Right hindlimb (tissue), 1 donor: ENCODE measurements at regions not wholly inside any gene's neighbourhood (a gene's known extent, or its start where the extent isn't known, plus 50 kb on each side); places are given as distances from the start of the nearest gene placed in this dataset.
A peak's percentile ranks its signal among the peaks of the same experiment; 100 is the strongest.

ENCODE experiments used
- DNase-seq: peaks from one replicate; pipeline ENCODE4 v3.0.0-alpha.2; 2018

DNA sequence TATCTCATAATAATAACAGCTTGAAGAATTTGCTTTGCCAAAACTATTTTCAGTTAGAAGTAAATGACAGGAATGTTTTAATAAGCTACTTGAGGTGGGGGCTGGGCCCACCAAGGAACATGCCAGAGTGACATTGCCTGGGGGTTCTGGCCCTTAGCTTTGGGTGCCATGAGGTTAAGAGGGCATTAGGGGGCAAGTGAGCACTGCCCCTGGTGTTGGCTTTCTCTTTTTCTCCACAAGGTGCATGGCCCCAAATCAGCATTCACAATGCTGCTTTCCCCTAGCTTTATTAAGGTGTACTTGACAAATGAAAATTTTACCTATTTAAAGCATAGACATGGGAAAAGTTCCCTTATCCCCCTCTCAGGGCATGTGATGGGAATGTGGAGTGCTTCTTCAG lies 305.4 kb downstream of the TENT4A start:
- DNase-seq, result no peak

DNA sequence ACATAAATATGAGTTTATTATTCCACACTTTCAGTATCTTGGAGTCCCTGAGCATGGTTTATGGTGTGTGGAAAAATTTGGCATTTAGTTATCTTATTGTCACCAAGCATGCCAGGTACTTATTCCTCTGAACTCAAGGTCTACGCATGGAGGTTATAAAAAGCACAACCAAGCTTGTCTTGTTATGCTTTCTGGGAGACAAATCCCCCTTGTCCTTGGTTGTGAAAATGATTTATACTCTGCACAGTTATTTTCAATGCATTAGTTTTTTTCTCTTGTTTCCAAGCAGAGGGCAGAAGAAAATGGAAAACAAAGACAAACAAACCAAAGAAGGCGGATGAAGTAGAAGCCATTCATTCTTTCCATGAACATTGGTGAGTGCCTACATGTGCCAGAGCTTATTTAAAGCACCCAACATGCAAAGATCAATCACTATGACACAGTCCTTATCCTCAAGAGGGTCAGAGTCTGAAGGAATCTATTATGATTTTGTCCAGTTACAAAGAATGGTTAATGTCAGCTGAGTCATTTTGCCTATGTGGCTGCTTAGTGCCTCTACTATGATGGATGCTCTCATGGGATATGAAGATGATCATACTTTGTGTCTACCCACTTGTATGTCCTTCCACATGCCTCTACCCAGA lies 323.1 kb downstream of the TENT4A start:
- no peak for DNase-seq

DNA sequence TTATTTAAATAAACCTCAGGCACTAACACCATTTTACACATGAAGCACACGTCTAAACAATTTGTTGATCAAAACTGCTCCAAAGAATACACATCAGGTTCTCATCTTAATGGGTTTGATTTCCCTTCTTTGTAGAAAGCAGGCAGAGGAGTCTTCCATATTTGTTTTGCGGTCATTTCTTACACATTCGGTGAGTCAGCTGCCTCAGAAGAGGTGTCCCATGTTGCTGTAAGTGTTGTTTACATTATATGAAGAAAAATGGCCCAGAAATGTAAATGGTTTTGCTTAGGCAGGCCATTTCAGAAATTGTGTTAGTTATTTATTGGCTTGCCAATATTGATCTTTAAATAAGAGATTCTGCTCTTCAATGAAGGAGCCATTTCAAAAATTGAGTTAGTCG lies 325.8 kb downstream of the TENT4A start:
- DNase-seq, result no peak

DNA sequence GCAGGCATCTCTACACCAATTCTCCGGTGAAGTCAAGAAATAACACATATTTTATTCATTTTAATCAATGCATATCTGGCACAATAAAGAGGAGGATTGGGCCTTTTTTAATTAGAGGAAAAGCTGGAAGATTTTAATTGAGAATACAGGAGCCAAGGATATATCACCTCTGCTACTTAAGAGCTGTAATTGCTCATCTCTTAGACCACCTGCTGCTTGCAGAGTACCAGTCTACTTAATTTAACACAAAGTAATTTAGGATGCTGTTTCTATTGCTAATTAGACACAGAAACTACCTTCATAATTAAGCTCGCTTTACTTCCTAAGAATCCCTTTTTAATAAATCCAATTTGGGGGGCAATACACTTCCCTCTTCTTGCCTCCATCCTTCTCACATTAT lies 326.9 kb downstream of the TENT4A start:
- no peak for DNase-seq

DNA sequence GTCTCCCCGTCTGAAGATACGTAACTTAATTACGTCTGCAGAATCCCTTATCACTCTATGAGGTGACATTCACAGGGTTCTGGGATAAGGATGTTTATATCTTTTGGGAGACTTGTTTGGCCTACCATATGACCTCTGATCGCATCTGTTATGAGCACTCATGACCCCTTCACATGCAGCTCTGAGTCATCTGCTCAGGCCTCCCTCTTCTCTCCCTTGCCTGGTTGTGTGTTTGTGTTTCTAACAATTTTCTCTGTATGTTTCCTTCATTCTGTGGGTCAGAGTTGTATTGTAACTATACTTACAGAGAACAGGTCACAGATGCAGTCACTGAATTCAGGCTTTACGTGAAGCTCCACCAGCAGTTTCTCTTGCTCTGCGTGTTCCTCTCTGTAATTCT lies 330.6 kb downstream of the TENT4A start:
- DNase-seq, result no peak

DNA sequence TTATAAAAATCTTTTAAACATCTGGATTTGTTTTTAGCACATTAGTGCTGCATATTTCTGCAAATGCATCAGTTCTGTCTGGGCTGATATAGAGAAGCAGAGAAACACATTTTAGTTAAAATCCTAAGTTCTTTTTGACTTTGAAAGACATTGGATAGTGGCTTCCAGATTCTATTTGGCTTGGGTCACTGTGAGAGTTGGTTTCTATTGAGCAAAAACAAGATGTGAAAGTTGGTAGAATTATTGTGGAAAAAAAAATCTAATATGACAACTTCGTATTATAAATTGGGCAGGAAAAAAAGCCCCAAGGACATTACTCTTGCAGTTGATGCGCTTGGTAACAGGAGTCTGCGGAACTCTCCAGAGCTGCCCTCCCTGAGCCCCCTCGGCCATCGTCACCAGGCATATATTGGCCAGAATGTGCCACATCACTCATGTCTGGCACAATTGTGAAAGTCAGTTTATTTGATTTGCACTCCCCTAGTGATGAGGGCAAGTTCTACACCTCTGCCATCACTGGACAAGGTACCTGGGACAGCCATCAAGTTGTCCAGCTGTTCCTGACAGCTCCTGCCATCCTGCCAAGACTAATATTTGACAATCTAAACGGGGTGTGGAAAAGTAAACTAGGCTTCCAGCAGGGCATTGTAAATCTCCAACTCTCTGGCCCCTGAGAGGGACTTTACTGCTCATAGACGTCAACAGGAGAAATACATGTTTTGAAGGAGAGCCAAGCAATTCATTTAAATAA lies 334.5 kb downstream of the TENT4A start:
- DNase-seq, result no peak

DNA sequence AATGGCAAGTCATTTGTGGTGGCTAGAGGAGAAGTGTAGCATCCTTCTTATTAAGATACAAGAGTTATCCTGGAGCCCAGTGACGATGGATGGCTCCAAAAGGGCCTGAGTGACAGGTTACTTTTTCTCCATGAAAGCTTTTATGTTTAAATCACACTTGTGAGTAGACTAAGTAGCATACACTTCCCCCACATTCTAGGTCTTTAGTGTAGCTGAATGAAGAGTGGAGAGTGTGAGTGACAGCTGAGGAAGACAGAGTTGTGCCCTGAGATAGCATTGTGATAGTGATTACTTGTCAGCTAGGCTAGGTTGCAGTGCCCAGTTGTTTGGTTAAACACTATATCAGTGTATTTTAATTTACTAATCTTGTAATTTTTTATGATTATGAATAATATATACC lies 337.8 kb downstream of the TENT4A start:
- no peak for DNase-seq

DNA sequence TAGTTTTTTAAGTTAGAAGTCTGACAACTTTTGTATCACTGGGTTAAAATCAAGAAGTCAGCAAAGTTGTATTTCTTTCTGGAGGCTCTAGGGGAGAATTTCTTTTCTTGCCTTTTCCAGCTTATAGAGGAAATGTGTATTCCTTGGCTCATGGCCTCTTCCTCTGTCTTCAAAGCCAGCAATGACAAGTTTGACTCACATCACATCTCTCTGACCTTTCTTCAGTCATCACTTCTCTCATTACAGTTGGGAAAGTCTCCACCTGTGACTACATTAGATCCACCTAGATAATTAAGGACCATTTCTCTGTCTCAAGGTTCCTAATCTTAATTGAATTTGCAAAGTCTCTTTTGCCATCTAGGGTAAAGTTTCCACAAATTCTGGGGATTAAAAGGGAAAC lies 339.9 kb downstream of the TENT4A start:
- no peak for DNase-seq

DNA sequence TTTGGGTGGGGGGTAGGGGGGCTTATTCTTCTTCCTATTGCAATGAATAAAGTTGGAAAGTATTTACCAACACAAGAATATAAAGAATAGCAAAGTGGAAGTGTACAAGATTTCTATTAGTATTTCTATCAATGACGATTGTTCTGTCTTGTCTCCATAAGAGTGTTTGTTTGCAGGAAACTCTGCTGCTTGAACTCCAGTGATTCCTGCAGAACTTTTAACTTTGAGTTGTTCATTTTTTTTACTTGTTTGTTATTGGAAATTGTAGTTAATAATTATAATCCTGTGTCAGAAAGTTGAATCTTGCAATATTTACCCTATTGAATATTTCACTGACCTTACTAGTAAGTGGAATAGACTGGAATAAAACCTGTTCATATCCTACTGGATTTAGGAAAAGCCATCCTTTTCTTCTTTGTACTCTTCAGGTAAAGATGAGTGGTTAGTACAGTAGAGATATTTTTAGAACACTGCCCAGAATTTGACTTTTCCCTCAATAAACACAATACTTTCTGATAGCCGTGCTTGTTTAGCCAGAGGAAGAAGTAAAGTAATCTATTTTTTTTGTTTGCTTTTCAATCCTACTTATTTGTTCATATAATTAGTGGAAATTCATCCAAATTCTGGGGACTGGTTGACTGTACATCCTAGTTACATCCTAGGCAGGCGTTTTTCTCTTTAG lies 340.4 kb downstream of the TENT4A start:
- DNase-seq, result no peak

DNA sequence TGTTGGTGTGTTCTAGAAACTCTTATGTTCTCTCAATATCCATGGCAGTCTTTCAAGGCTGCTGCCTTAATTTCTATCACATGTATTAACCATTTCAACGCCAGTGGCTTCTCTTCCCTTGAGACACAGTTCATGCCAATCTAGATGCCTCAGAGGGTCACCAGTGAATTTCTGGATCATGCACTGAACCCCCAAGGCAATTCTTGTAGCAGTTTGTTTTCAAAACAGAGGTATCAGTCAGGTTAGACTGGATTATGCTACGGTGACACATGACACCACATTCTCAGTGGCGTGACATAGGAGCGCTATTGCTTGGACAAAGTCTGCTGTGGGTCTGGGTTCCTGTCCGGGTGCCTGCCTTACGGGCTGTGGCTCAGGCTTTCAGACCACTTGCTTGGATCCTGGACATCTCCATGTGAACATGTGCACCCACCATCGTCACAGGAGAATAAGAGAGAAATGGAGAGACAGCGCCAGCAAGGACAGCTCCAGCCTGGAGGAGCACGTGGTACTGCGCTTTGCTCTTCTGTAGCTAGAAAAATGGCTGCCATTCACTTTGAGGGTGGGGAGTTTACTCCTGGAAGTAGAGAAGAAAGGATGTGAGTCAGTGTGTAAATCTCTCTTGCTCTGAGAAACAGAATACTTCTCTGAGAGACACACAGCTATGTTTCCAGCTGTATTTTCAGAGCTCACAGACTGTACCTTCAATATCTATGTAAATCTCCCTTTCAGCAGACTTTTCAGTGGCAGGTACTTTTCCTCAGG lies 329.3 kb upstream of the ADCY2 start:
- DNase-seq, result no peak

DNA sequence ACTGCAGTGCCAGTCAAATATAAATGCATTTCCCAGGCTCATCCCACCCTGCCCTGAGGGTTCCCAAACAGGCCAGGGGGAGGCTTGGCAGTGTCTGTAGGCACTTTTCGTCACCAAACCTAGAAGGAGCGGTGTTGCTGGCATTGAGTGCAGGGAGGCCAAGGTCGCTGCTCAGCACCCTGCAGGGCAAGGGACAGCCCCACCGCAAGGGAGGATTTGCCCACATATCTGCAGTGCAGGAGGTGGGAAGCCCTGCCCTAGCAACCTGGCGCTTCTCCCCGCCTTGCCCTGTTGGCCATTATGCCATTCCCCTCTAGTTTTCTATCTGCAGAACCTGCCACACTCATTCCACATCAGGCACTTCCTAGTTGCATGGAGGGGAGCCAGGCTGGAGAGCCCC lies 327.8 kb upstream of the ADCY2 start:
- no peak for DNase-seq

DNA sequence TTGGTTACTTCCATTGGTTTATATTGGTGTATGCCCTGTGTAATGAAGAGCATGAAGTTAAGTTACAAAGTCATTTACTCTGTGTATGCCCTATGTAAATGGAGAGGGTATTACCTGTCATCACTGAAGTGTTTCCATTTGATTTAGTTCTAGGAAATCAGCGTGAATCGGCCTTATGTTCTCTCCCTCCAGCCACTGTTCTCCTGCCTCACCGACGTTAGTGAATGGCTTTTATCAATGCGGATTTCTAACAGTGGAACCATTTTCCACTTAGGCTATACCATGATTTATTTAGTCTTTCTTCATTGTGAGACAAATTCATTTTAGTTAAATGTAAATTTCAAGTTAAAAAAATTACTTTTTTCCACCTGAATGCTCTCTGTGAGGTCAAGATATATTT lies 327.0 kb upstream of the ADCY2 start:
- no peak for DNase-seq

DNA sequence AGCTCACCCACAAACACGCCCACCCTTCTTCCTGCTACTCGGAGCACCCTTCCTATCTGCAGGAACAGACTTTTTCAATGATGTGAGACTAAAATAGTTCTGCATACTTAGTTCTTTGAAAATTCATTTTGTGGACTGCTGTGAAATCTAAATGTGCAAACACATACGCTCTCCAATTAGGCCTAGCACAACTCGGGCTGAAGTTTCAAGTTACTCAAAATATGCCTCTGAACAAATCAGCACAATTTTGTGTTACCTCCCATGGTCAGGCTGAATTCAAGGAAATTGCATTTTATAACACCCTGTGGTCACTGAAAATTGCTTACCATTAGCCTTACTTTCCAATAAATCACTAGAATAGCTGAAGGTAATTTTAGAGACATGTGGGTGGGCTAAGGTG lies 323.8 kb upstream of the ADCY2 start:
- DNase-seq, result no peak

DNA sequence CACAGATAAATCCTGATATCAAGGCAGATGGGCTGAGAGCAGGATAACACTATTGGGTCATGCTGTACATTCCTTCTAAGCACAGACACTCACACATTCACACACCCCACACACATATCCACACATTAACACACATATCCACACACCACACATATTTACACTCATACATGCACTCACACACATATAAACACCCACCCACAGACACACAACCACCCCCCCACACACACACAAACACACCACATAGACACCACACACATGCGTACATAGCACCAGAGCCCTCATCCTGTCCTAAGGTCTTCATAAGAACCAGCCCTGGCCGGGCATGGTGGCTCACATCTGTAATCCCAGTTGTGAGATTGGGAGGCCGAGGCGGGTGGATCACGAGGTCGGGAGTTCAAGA lies 322.3 kb upstream of the ADCY2 start:
- no peak for DNase-seq

DNA sequence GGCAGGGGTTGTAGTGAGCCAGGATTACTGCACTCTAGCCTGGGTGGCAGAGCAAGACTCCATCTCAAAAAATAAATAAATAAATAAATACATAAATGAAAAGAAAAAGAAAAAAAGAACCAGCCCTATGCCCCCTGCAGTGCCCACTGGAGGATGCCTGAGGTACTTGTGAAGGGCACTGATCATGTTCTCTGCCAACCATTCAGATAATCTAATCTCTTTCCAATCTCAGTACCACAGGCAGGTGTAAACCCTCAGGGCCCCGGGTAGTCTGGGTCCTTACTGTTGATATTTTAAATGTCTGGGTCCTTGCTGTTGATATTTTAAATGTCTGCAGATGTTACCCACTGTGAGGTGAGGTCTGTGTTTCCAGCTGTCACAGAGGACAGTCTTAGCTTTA lies 321.8 kb upstream of the ADCY2 start:
- no peak for DNase-seq

DNA sequence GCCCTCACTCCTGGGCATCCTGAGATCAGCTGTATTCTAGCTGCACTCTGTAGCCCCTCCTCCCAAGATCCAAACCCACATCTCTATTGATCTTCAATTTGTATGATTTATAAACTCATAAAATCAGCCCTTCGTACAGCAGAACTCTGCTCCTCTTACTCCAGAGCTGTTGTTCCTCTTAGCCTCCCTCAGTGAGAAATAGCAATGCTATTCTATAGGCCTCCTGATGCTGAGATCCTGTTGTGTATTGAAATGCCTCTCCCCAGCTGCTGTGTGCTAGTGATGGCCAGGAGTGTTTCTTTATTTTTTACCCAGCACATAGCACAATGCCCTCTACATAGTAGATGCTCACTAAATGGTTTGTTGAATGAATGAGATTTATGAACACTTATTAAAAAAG lies 320.5 kb upstream of the ADCY2 start:
- DNase-seq, result no peak

DNA sequence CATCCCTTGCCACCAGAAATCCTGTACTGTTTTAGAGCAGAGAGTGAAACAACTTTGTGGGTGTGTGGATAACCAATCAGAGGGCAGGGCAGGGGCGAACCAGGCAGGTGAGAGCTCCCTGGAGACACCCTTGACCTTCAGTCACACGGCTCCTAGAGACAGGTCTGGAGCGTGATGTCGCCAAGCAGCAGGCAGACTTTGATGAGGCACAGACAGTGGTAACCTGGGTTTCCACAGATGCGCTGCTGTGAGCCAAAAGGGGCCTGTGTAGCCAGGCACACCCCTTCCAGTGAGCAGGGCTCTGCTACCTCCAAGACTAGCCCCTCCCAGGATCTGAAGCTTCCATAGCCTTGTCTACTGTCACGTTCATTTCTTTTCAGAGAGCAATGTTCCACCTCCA lies 317.8 kb upstream of the ADCY2 start:
- DNase-seq, result no peak

DNA sequence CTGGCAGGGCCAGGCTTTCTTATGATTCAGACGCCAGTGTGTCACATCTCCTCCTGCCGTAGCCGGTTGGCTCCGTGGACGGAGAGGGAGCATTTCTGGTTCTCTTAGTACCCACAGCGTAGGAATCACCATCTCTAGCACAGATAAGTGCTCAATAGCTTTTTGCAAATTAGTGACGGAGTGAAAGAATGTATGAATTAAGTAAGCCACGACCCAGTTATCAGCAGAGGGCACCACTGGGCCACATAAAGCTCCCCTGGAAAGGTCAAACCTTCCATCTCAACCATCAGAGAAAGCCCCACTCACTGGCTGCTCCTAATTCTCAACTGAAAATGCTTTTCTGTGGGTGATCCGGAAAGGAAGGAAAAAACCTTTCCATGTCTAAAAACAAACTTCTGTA lies 317.0 kb upstream of the ADCY2 start:
- DNase-seq, result no peak

DNA sequence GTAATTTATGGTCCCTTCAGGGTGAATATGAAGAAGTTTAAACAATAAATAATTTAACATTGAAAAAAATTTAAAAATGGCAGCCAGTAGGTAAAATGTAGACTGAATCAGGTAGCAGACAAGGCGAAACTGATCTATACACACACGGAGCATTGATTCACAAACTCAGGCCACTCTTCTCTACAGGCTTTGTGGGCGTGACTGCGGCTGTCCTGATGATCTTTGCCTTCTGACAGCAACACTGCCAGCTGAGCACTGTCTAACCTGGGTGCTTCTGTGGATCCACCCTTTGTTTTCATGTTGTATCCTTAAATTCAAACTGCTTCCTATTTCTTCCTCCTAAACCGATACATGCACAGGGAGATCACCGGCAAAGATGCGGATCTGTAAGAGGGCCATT lies 315.4 kb upstream of the ADCY2 start:
- DNase-seq, result no peak

DNA sequence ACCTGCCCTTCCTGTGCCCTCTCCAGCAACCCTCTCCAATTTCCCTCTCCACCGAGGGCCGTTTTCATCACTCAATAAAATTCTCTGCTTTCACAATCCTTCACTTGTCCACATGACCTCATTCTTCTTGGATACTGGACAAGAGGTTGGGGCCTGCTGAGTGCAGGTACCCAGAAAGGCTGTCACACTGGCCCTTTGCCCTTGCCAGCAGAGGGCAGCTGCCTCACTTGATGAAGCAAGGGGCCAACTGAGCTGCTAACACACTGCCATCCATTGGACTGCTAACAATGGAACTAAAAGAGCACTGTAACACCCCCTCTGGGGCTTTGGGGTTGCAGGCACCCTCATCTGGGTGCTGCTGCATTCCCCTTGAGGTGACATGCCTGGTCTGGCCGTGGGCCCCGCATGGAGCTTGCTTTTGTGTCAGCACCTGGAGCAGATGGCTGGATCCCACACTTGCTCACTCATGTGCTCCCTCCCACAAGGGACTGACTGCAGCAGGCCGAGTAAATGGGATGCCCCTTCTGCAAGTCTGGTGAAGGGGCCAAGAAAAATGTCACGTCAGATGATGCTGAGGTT lies 308.1 kb upstream of the ADCY2 start:
- no peak for DNase-seq

DNA sequence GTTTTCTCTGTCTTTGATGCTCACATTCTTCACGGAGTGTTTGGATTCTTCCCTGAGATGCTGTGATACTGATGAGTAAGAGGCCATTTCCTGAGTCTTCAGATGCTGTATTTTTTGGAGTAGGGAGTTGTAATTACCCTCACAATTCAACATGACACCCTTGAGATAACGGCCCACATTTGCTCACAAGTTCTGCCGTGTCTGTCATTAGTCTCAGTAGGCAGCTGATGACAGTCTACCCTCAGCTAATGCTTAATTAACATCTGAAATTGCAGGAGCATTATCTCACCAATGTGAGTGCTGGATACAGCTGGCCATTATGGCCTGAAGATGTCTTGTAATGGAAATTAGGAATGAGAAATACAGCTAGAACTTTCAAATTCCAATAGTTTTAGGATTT lies 307.1 kb upstream of the ADCY2 start:
- no peak for DNase-seq

DNA sequence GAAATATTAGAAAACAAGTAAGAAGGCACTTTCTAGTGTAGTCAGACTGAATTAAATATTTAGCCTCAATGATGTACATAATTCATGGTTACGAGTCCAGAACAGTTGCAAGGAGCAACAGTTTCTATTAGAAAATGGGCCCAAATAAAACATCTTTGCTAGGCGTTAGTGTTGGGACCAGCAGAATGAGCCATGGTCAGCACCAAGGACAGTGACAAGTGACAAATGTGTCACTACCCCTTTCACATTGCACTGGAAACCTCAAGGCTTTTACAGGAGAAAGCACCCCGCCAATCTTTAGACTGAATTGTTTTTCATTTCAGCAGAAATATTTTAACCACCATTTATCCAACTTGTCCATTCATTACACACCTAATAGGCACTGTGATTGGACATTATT lies 301.3 kb upstream of the ADCY2 start:
- peak; percentile 35 for DNase-seq

DNA sequence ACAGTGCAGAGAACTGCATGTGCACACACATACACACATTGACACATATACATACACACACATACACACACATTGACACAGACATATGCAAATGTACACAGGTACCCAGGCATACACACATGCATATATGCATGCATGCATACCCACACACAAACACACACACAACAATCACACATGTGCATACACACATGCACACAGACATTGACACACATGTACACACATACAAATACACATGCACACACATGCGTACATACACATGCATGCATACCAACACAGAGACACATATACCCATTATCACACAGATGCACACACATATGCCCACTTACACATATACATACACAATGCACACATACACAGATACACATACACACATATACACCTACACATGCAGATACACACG lies 299.6 kb upstream of the ADCY2 start:
- DNase-seq, result no peak
